Peyer's patch (tissue), 4 donors: ENCODE measurements at regions not wholly inside any gene's neighbourhood (a gene's known extent, or its start where the extent isn't known, plus 50 kb on each side); places are given as distances from the start of the nearest gene placed in this dataset.

Source experiments
- DNase-seq, 3 donors: peaks; one replicate each; pipeline ENCODE4 v3.0.0-alpha.2; 2017 to 2019
- H3K27ac ChIP-seq, 4 donors: fragments of 200-600 bp; sonication (generic); one replicate each; pipeline ENCODE4 v1.5.1; 2016 to 2019
- H3K27me3 ChIP-seq, 2 donors: fragments of 200-600 bp; sonication (generic); one replicate each; pipeline ENCODE4 v1.5.1; 2019
- H3K36me3 ChIP-seq, 3 donors: fragments of 200-600 bp; sonication (generic); one replicate each; pipeline ENCODE4 v1.5.1; 2016 to 2019
- H3K4me1 ChIP-seq, 4 donors: fragments of 200-600 bp; sonication (generic); one replicate each; pipeline ENCODE4 v1.5.1; 2016 to 2019
- H3K4me3 ChIP-seq, 4 donors: fragments of 200-600 bp; sonication (generic); 1 replicate in 3 of 4; 2 replicates in 1 of 4; pipeline ENCODE4 v1.5.1; 2016 to 2019; ENCODE audit warnings: mild to moderate bottlenecking in 1 of 4
- H3K9me3 ChIP-seq, 4 donors: fragments of 200-600 bp; sonication (generic); one replicate each; pipeline ENCODE4 v1.5.1; 2016 to 2019; ENCODE audit warnings: mild to moderate bottlenecking in 1 of 4
- CTCF ChIP-seq, 6 experiments: fragments of 450-650 bp in 4 of 6; fragments of 200-600 bp in 2 of 6; sonication (generic) in 1 of 6; IDR thresholded peaks; one replicate each; pipeline ENCODE4 v1.5.1; 2017 to 2019; ENCODE audit warnings: antibody characterized with exemption in 6 of 6, mild to moderate bottlenecking in 3 of 6, moderate library complexity in 1 of 6
- POLR2A ChIP-seq, 2 donors: fragments of 450-650 bp; IDR thresholded peaks; one replicate each; pipeline ENCODE4 v1.5.1; 2017; ENCODE audit warnings: antibody characterized with exemption in 2 of 2, mild to moderate bottlenecking in 2 of 2, moderate library complexity in 2 of 2

- no peak overlapping the region for H3K27ac ChIP-seq
- no peaks in the 10 kb centered on the region for H3K4me1 ChIP-seq
- no peaks in the 10 kb centered on the region for H3K9me3 ChIP-seq
- no peak overlapping the region for H3K4me3 ChIP-seq
- no peak for DNase-seq
- no peak for TF ChIP-seq CTCF (IDR thresholded peaks at IDR 0.05)
- TF ChIP-seq POLR2A (IDR thresholded peaks at IDR 0.05) = no peak
- no peaks in the 10 kb centered on the region for H3K36me3 ChIP-seq
- no peaks in the 10 kb centered on the region for H3K27me3 ChIP-seq
These were observed 977.0 kb upstream of the SLC10A2 start for GRCh38 chr13:104043184-104043583.

DNA sequence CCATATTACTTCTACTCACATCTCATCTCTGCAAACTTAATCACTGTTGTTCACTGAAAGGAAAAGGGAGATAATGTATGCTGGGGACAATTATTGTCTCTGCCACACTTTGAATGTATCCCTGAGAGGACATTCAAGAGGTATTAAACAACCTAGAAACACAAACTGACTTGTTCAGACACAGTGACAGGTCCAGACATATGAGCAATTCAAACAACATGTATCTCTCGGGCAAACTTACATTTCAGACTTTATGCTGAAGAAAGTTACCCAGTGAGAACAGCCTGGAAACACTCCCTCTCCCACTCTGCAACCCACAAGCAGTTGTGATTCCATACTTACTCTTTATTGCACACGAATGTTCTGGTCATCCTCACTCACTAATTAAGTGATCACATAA, 968.7 kb upstream of the SLC10A2 start:
- no peak for TF ChIP-seq CTCF (IDR thresholded peaks at IDR 0.05)
- TF ChIP-seq POLR2A (IDR thresholded peaks at IDR 0.05) = no peak
- H3K4me1 ChIP-seq = no peaks in the 10 kb centered on the region
- H3K4me3 ChIP-seq = no peak overlapping the region
- no peaks in the 10 kb centered on the region for H3K9me3 ChIP-seq
- no peak for DNase-seq
- H3K36me3 ChIP-seq = no peaks in the 10 kb centered on the region
- no peaks in the 10 kb centered on the region for H3K27me3 ChIP-seq
- no peak overlapping the region for H3K27ac ChIP-seq

DNA sequence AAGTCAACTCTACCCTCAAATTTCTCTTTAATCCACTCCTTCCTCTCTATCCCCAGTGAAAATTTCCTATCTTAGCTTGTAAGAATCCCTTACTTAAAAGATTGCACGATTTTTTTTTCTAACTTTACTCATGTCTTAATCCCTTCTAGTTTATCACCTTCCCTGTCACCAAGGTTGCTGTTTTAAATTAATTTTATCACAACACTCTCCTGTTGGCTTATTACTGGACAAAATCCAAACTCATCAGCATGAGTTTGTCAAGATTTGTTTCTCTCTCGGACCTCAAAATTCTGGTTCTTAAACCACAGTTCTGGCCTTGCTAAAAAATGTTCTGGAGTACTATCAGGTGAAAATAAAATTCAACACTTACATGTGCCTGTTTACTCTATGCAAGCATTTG, 959.1 kb upstream of the SLC10A2 start:
- DNase-seq = no peak
- Histone ChIP-seq H3K36me3 (no peaks in the 10 kb centered on the region), H3K4me1 (no peaks in the 10 kb centered on the region), H3K9me3 (no peaks in the 10 kb centered on the region), H3K27me3 (no peaks in the 10 kb centered on the region), H3K27ac (no peak overlapping the region), H3K4me3 (no peak overlapping the region)
- no peak for TF ChIP-seq POLR2A (IDR thresholded peaks at IDR 0.05)
- no peak for TF ChIP-seq CTCF (IDR thresholded peaks at IDR 0.05)

GRCh38 chr13:104024416-104025170, 958.4 kb upstream of the SLC10A2 start:
- Histone ChIP-seq H3K27ac (no peak overlapping the region), H3K4me3 (no peak overlapping the region), H3K4me1 (no peaks in the 10 kb centered on the region), H3K36me3 (no peaks in the 10 kb centered on the region), H3K9me3 (no peaks in the 10 kb centered on the region), H3K27me3 (no peaks in the 10 kb centered on the region)
- DNase-seq = no peak
- TF ChIP-seq CTCF (IDR thresholded peaks at IDR 0.05) = no peak
- no peak for TF ChIP-seq POLR2A (IDR thresholded peaks at IDR 0.05)

DNA sequence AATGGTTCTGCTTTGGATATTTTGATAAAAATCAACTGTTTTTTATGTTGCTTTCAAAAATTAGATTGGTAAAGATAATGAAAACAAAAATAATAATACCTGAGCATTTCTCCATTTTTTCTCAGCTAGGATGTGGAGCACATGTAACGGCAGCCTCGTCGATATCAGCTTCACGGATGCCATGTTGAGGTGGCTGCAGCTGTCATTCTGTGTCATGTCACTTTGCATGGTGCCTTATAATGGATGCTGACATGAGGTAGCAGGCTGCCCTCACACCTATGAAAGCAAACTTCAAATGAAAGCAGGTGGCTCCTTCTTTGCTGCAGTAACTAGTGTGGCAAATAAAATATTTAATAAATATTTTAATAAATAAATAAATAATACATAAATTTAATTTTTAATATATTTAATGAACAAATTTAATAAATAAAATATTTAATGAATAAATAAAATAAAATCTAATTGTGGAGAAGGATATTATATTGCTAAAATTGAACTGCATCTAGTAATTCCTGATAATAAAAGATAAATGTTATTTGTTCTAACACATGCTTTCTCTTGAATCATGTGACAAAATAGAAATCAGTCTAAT, 955.7 kb upstream of the SLC10A2 start:
- H3K36me3 ChIP-seq = no peaks in the 10 kb centered on the region
- no peak for DNase-seq
- H3K9me3 ChIP-seq = no peaks in the 10 kb centered on the region
- no peak overlapping the region for H3K27ac ChIP-seq
- H3K27me3 ChIP-seq = no peaks in the 10 kb centered on the region
- no peak overlapping the region for H3K4me3 ChIP-seq
- no peaks in the 10 kb centered on the region for H3K4me1 ChIP-seq
- no peak for TF ChIP-seq CTCF (IDR thresholded peaks at IDR 0.05)
- no peak for TF ChIP-seq POLR2A (IDR thresholded peaks at IDR 0.05)
